ENCODE measurements at regions not wholly inside any gene's neighbourhood (a gene's known extent, or its start where the extent isn't known, plus 50 kb on each side); places are given as distances from the start of the nearest gene placed in this dataset.

- TF ChIP-seq ZBTB49 (CRISPR knock-in tag; IDR thresholded peaks at IDR 0.05; ENCODE audit: borderline replicate concordance) (no peak), KDM5A (IDR thresholded peaks at IDR 0.05; ENCODE audit: borderline replicate concordance, low read length) (no peak), ZBTB21 (CRISPR knock-in tag; IDR thresholded peaks at IDR 0.05) (no peak), ZNF546 (CRISPR knock-in tag; conservative IDR thresholded peaks at IDR 0.05) (no peak), SIN3A (IDR thresholded peaks at IDR 0.05; ENCODE audit: borderline replicate concordance, low read depth, low read length) (no peak)
Observed at GRCh38 chr16:73845238-73846006, 451.2 kb upstream of the PSMD7 start.

All from HepG2 (cell line).